A549 (cell line): ENCODE measurements at regions not wholly inside any gene's neighbourhood (a gene's known extent, or its start where the extent isn't known, plus 50 kb on each side); places are given as distances from the start of the nearest gene placed in this dataset.

ENCODE experiments used
- ATAC-seq, 2 experiments: fragments of 200-7000 bp in 1 of 2; fragments of >200 bp in 1 of 2; cut with Nextera tagmentation in 1 of 2; cut with Tn5 transposase in 1 of 2; 3 replicates each; pipeline versions ENCODE4 v1.8.0 to v1.9.1; 2018 to 2020; ENCODE audit warnings: mild to moderate bottlenecking in 1 of 2, moderate library complexity in 1 of 2
- CTCF ChIA-PET: fragments of 300-600 bp; sonication (Branson Sonifier 250); formaldehyde crosslinking; extraction: SDS; loops from one replicate; lab custom pipeline; 2021; ENCODE audit warnings: antibody characterized with exemption, inconsistent platforms; lab: Yijun Ruan, JAX
- POLR2A ChIA-PET: fragments of 350-600 bp; formaldehyde crosslinking; extraction: SDS; loops from one replicate; lab custom pipeline; 2021; ENCODE audit warnings: antibody characterized with exemption, inconsistent platforms; lab: Yijun Ruan, JAX
- DNase-seq, 2 experiments: peaks; one replicate each; pipeline versions ENCODE4 v3.0.0 to v3.0.0-alpha.2; 2011 to 2016; ENCODE audit warnings: low read depth in 1 of 2, low spot score in 1 of 2
- FAIRE-seq: peaks from 2 replicates; lab custom pipeline; 2011; peaks lifted over from hg19 to GRCh38; lab: Jason Lieb, UNC
- H3K27ac ChIP-seq, 2 experiments: fragments of >200 bp; sonication (Bioruptor Twin); formaldehyde crosslinking; 3 replicates each; pipeline ENCODE4 v1.5.1; 2016 to 2017
- H3K4me1 ChIP-seq: fragments of >200 bp; sonication (Bioruptor Twin); formaldehyde crosslinking; 3 replicates; pipeline ENCODE4 v1.6.1; 2016
- H3K4me2 ChIP-seq: fragments of >200 bp; sonication (Bioruptor Twin); formaldehyde crosslinking; 3 replicates; pipeline ENCODE4 v1.6.1; 2016
- H3K4me3 ChIP-seq: fragments of >200 bp; sonication (Bioruptor Twin); formaldehyde crosslinking; 3 replicates; pipeline ENCODE4 v1.5.1; 2016
- H3K9me3 ChIP-seq: fragments of >200 bp; sonication (Bioruptor Twin); formaldehyde crosslinking; 3 replicates; pipeline ENCODE4 v1.6.1; 2016
- CHD2 ChIP-seq: fragments of 150-350 bp; IDR thresholded peaks from 2 replicates; pipeline ENCODE4 v1.6.1; 2014; ENCODE audit warnings: low read length; ENCODE audit not compliant: partially characterized antibody
- EP300 ChIP-seq, 2 experiments: fragments of >200 bp; sonication (Bioruptor Twin); formaldehyde crosslinking; IDR thresholded peaks; 2 replicates in 1 of 2; 3 replicates in 1 of 2; pipeline ENCODE4 v1.6.1; 2016 to 2017
- FOXS1 ChIP-seq: fragments of 250-450 bp; sonication (Bioruptor Pico); IDR thresholded peaks from 2 replicates; pipeline ENCODE4 v1.5.0; 2020; ENCODE audit warnings: mild to moderate bottlenecking, moderate library complexity
- HEYL ChIP-seq: fragments of 250-450 bp; sonication (Bioruptor Pico); IDR thresholded peaks from 2 replicates; pipeline ENCODE4 v1.8.0; 2021; ENCODE audit warnings: mild to moderate bottlenecking, moderate library complexity
- HOXB13 ChIP-seq: fragments of 250-450 bp; sonication (Bioruptor Pico); IDR thresholded peaks from 2 replicates; pipeline ENCODE4 v1.5.0; 2020; ENCODE audit warnings: low read depth, mild to moderate bottlenecking, moderate library complexity
- JUN ChIP-seq, 2 experiments: fragments of >200 bp; sonication (Bioruptor Twin); formaldehyde crosslinking; IDR thresholded peaks; 2 replicates in 1 of 2; 3 replicates in 1 of 2; pipeline ENCODE4 v1.6.1; 2016 to 2017
- MAFK ChIP-seq: fragments of 450-650 bp; IDR thresholded peaks from 2 replicates; pipeline ENCODE4 v1.6.1; 2014; ENCODE audit not compliant: partially characterized antibody
- MAZ ChIP-seq: fragments of 150-350 bp; IDR thresholded peaks from 2 replicates; pipeline ENCODE4 v1.6.1; 2014; ENCODE audit warnings: antibody characterized with exemption, low read depth, low read length, borderline replicate concordance
- NPAS2 ChIP-seq: fragments of 250-450 bp; sonication (Bioruptor Pico); IDR thresholded peaks from 2 replicates; pipeline ENCODE4 v1.8.0; 2022; ENCODE audit warnings: mild to moderate bottlenecking, moderate library complexity, borderline replicate concordance
- NR3C1 ChIP-seq: fragments of >200 bp; sonication (Bioruptor Twin); formaldehyde crosslinking; IDR thresholded peaks from 3 replicates; pipeline ENCODE4 v1.6.1; 2017
- POLR2A ChIP-seq: IDR thresholded peaks from 2 replicates; pipeline ENCODE4 v1.6.1; 2012; ENCODE audit warnings: mild to moderate bottlenecking, low read length
- RAD21 ChIP-seq, 2 experiments: fragments of >200 bp in 1 of 2; sonication (Bioruptor Twin) in 1 of 2; formaldehyde crosslinking in 1 of 2; IDR thresholded peaks in 1 of 2; conservative IDR thresholded peaks in 1 of 2; 2 replicates in 1 of 2; 3 replicates in 1 of 2; pipeline ENCODE4 v1.6.1; 2012 to 2018; ENCODE audit warnings: inconsistent platforms in 1 of 2
- RFX5 ChIP-seq: fragments of 450-650 bp; IDR thresholded peaks from 2 replicates; pipeline ENCODE4 v1.7.1; 2014; ENCODE audit warnings: antibody characterized with exemption, mild to moderate bottlenecking, moderate library complexity
- RNF2 ChIP-seq: fragments of 200-600 bp; sonication (generic); IDR thresholded peaks from 2 replicates; pipeline ENCODE4 v1.6.1; 2016; ENCODE audit warnings: low read depth, mild to moderate bottlenecking, antibody characterized with exemption, moderate library complexity, borderline replicate concordance
- SREBF2 ChIP-seq: fragments of 450-650 bp; IDR thresholded peaks from 2 replicates; pipeline ENCODE4 v1.6.1; 2014; ENCODE audit warnings: mild to moderate bottlenecking, moderate library complexity
- ZC3H11A ChIP-seq: fragments of 450-650 bp; IDR thresholded peaks from 2 replicates; pipeline ENCODE4 v1.6.1; 2014; ENCODE audit warnings: antibody characterized with exemption, mild to moderate bottlenecking
- ZFP36 ChIP-seq: fragments of 450-650 bp; IDR thresholded peaks from 2 replicates; pipeline ENCODE4 v1.6.1; 2014; ENCODE audit warnings: borderline replicate concordance; ENCODE audit not compliant: partially characterized antibody
- WGBS: methylation state at CpG from one replicate; pipeline ENCODE4 v1.1.6; 2017; ENCODE audit errors: missing lambda C conversion rate; 5-methylcytosine and 5-hydroxymethylcytosine counted together
- TF ChIP-seq, protein P1 (sequence below): fragments of >200 bp; sonication (Bioruptor Twin); formaldehyde crosslinking; IDR thresholded peaks from 2 replicates; pipeline ENCODE4 v1.6.1; 2016
- TF ChIP-seq, protein P2 (sequence below): fragments of 150-350 bp; IDR thresholded peaks from 2 replicates; pipeline ENCODE4 v1.6.1; 2014; ENCODE audit warnings: low read depth, mild to moderate bottlenecking, low read length
- TF ChIP-seq, protein P3 (sequence below): fragments of 200-600 bp; sonication (generic); IDR thresholded peaks from 2 replicates; pipeline ENCODE4 v1.6.1; 2016; ENCODE audit warnings: antibody characterized with exemption, mild to moderate bottlenecking, moderate library complexity
- TF ChIP-seq, protein P4 (sequence below): fragments of >200 bp; sonication (Bioruptor Twin); formaldehyde crosslinking; IDR thresholded peaks from 3 replicates; pipeline ENCODE4 v1.5.1; 2016
- TF ChIP-seq, protein P5 (sequence below): fragments of >200 bp; sonication (Bioruptor Twin); formaldehyde crosslinking; IDR thresholded peaks from 3 replicates; pipeline ENCODE4 v1.6.1; 2016

DNA sequence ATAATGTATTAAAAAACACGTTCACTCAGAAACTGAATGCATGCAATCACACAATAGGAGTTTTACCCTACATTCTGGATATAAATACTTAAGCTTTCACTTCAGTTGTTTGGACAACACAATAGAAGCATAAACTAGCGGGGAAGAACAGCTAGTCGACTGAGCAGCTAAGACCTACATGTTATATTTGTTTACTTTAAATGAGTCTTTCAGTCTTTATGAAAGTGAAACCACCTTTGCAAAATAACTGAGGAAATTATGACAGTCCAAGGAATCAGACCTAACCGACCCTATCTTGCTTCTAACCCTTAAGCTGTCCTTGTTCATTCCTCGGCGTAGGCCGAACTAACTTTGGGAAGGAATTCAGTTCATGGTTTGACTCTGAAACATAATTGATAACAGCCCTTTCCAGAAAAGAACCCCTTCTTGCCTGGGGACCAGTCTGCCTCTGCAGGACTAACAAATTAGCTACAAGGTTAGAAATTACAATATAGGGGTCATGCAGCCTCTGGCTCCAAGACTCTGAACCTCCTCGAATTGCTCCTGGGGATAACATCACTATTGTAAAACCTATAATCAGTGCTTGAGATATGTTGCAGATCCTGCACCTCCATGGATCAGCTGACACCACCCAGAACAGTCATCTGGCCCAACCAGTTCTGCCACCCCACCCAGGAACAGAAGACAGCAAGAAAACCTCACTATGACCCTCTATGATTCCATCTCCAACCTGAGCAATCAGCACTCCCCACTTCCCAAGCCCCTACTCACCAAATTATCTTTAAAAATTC, 185.1 kb upstream of the KLF6 start:
- 77% methylated on average over 8 of the region's 8 CpGs for WGBS
- ChIA-PET POLR2A (no interaction called here), CTCF (interaction anchor here (1.0 kb wide), 2 partner anchors 27 to 844 kb away, joined by 3 read pairs; no protein-coding TSS in a partner anchor)
- no peak overlapping the region for H3K4me2 ChIP-seq
- no peak overlapping the region for H3K27ac ChIP-seq
- no peak for TF ChIP-seq HOXB13 (CRISPR knock-in tag)
- TF ChIP-seq, protein P1, sequence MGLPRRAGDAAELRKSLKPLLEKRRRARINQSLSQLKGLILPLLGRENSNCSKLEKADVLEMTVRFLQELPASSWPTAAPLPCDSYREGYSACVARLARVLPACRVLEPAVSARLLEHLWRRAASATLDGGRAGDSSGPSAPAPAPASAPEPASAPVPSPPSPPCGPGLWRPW = no peak
- TF ChIP-seq ZC3H11A = no peak
- no peak for TF ChIP-seq RFX5
- TF ChIP-seq, protein P2, sequence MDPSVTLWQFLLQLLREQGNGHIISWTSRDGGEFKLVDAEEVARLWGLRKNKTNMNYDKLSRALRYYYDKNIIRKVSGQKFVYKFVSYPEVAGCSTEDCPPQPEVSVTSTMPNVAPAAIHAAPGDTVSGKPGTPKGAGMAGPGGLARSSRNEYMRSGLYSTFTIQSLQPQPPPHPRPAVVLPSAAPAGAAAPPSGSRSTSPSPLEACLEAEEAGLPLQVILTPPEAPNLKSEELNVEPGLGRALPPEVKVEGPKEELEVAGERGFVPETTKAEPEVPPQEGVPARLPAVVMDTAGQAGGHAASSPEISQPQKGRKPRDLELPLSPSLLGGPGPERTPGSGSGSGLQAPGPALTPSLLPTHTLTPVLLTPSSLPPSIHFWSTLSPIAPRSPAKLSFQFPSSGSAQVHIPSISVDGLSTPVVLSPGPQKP = no peak
- TF ChIP-seq HEYL (CRISPR knock-in tag) = no peak
- no peak for TF ChIP-seq NR3C1
- no peak for TF ChIP-seq CHD2
- ATAC-seq (no peak), DNase-seq (no peak), FAIRE-seq (no peak)
- H3K4me1 ChIP-seq = no peaks in the 10 kb centered on the region
- H3K4me3 ChIP-seq = no peak overlapping the region
- no peaks in the 10 kb centered on the region for H3K9me3 ChIP-seq

DNA sequence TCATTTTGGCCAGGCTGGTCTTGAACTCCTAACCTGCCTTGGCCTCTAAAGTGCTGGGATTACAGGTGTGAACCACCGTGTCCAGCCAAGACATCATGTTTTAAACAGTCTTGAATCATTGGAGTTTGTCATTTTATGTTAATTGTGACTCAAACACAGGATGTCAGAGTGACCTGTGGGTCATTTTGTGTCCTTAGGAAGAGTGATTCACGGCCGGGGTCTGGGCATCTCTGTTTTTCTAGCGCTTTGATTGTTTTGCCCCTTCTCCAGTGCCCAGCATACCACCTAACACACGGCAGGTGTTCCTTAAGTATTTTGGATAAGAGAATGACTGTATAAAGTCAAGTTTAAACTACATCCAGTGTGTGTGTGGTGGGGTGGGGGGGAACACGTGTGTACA, 183.7 kb upstream of the KLF6 start:
- CTCF ChIA-PET = no interaction called here
- Histone ChIP-seq H3K4me3 (no peak overlapping the region), H3K27ac (no peak overlapping the region), H3K9me3 (no peaks in the 10 kb centered on the region), H3K4me2 (no peak overlapping the region), H3K4me1 (peaks cover 6% of the 10 kb centered on the region; the same call in 2 of the 3 replicates)
- 49% methylated on average over 6 of the region's 6 CpGs for WGBS
- ATAC-seq (no peak), DNase-seq (no peak), FAIRE-seq (no peak)
- TF ChIP-seq, protein P3, sequence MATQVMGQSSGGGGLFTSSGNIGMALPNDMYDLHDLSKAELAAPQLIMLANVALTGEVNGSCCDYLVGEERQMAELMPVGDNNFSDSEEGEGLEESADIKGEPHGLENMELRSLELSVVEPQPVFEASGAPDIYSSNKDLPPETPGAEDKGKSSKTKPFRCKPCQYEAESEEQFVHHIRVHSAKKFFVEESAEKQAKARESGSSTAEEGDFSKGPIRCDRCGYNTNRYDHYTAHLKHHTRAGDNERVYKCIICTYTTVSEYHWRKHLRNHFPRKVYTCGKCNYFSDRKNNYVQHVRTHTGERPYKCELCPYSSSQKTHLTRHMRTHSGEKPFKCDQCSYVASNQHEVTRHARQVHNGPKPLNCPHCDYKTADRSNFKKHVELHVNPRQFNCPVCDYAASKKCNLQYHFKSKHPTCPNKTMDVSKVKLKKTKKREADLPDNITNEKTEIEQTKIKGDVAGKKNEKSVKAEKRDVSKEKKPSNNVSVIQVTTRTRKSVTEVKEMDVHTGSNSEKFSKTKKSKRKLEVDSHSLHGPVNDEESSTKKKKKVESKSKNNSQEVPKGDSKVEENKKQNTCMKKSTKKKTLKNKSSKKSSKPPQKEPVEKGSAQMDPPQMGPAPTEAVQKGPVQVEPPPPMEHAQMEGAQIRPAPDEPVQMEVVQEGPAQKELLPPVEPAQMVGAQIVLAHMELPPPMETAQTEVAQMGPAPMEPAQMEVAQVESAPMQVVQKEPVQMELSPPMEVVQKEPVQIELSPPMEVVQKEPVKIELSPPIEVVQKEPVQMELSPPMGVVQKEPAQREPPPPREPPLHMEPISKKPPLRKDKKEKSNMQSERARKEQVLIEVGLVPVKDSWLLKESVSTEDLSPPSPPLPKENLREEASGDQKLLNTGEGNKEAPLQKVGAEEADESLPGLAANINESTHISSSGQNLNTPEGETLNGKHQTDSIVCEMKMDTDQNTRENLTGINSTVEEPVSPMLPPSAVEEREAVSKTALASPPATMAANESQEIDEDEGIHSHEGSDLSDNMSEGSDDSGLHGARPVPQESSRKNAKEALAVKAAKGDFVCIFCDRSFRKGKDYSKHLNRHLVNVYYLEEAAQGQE = no peak
- TF ChIP-seq FOXS1 (no peak), RNF2 (no peak), MAFK (no peak), EP300 (IDR thresholded peaks at IDR 0.05) (no peak), POLR2A (no peak), MAZ (no peak), NPAS2 (CRISPR knock-in tag) (no peak), JUN (IDR thresholded peaks at IDR 0.05) (no peak), ZFP36 (no peak), SREBF2 (no peak), RAD21 (conservative IDR thresholded peaks at IDR 0.05 in 1 of 2, IDR thresholded peaks at IDR 0.05 in 1 of 2) (no peak), RFX5 (no peak)
- TF ChIP-seq, protein P1 = no peak
- TF ChIP-seq, protein P4, sequence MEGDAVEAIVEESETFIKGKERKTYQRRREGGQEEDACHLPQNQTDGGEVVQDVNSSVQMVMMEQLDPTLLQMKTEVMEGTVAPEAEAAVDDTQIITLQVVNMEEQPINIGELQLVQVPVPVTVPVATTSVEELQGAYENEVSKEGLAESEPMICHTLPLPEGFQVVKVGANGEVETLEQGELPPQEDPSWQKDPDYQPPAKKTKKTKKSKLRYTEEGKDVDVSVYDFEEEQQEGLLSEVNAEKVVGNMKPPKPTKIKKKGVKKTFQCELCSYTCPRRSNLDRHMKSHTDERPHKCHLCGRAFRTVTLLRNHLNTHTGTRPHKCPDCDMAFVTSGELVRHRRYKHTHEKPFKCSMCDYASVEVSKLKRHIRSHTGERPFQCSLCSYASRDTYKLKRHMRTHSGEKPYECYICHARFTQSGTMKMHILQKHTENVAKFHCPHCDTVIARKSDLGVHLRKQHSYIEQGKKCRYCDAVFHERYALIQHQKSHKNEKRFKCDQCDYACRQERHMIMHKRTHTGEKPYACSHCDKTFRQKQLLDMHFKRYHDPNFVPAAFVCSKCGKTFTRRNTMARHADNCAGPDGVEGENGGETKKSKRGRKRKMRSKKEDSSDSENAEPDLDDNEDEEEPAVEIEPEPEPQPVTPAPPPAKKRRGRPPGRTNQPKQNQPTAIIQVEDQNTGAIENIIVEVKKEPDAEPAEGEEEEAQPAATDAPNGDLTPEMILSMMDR = no peak
- TF ChIP-seq, protein P5, sequence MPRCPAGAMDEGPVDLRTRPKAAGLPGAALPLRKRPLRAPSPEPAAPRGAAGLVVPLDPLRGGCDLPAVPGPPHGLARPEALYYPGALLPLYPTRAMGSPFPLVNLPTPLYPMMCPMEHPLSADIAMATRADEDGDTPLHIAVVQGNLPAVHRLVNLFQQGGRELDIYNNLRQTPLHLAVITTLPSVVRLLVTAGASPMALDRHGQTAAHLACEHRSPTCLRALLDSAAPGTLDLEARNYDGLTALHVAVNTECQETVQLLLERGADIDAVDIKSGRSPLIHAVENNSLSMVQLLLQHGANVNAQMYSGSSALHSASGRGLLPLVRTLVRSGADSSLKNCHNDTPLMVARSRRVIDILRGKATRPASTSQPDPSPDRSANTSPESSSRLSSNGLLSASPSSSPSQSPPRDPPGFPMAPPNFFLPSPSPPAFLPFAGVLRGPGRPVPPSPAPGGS = no peak
- POLR2A ChIA-PET = no interaction called here
